Stimulated activated CD8-positive, alpha-beta memory T cell treated with anti-CD3 and anti-CD28 coated beads, Interleukin-2, amount 100 ng/mL, for 1 hour (primary cell): ENCODE measurements at regions not wholly inside any gene's neighbourhood (a gene's known extent, or its start where the extent isn't known, plus 50 kb on each side); places are given as distances from the start of the nearest gene placed in this dataset.

Experiments used
- DNase-seq, 2 donors: peaks; one replicate each; pipeline ENCODE4 v3.0.0-alpha.2; 2020; ENCODE audit warnings: low read depth in 2 of 2

GRCh38 chr1:30406996-30407864, 316.2 kb downstream of the MATN1 start:
- no peak for DNase-seq

- DNase-seq, result no peak
Observed at GRCh38 chr1:30405631-30406212, 317.7 kb downstream of the MATN1 start.

GRCh38 chr1:30405081-30405480, 318.3 kb downstream of the MATN1 start:
- DNase-seq, result no peak

- no peak for DNase-seq
Observed at GRCh38 chr1:30404341-30404740, 319.0 kb downstream of the MATN1 start.

GRCh38 chr1:30403726-30404125, 319.7 kb downstream of the MATN1 start:
- DNase-seq, result no peak

- DNase-seq, result no peak
Observed at GRCh38 chr1:30403061-30403645, 320.2 kb downstream of the MATN1 start.

- no peak for DNase-seq
Observed at GRCh38 chr1:30402031-30402430, 321.4 kb downstream of the MATN1 start.

GRCh38 chr1:30400507-30400906, 322.9 kb downstream of the MATN1 start:
- no peak for DNase-seq

- DNase-seq, result no peak
Observed at GRCh38 chr1:30399026-30399425, 324.4 kb downstream of the MATN1 start.

GRCh38 chr1:30397576-30397975, 325.8 kb downstream of the MATN1 start:
- DNase-seq, result no peak

GRCh38 chr1:30395631-30396030, 327.8 kb downstream of the MATN1 start:
- DNase-seq, result no peak

GRCh38 chr1:30388386-30388785, 335.0 kb downstream of the MATN1 start:
- no peak for DNase-seq

- DNase-seq, result no peak
Observed at GRCh38 chr1:30386156-30386926, 337.0 kb downstream of the MATN1 start.

GRCh38 chr1:30385246-30385995, 338.0 kb downstream of the MATN1 start:
- DNase-seq, result no peak

- DNase-seq, result no peak
Observed at GRCh38 chr1:30384286-30385245, 338.8 kb downstream of the MATN1 start.

- DNase-seq, result no peak
Observed at GRCh38 chr1:30383221-30383711, 340.1 kb downstream of the MATN1 start.

GRCh38 chr1:30382496-30382895, 340.9 kb downstream of the MATN1 start:
- no peak for DNase-seq

GRCh38 chr1:30381671-30382365, 341.6 kb downstream of the MATN1 start:
- no peak for DNase-seq

- no peak for DNase-seq
Observed at GRCh38 chr1:30381266-30381665, 342.1 kb downstream of the MATN1 start.

GRCh38 chr1:30380625-30380984, 342.8 kb downstream of the MATN1 start:
- DNase-seq, result no peak
